Activated CD4-positive, alpha-beta T cell treated with anti-CD3 and anti-CD28 coated beads for 36 hours (primary cell): ENCODE measurements at regions not wholly inside any gene's neighbourhood (a gene's known extent, or its start where the extent isn't known, plus 50 kb on each side); places are given as distances from the start of the nearest gene placed in this dataset.

ENCODE experiments used
- ATAC-seq: fragments of 200-7000 bp; cut with Tn5 transposase; one replicate; pipeline ENCODE4 v1.10.0; 2021; ENCODE audit warnings: mild to moderate bottlenecking, moderate library complexity
- CTCF ChIA-PET: fragments of 350-600 bp; sonication (Branson Sonifier 250); formaldehyde crosslinking; loops from one replicate; lab custom pipeline; 2021; ENCODE audit warnings: antibody characterized with exemption; lab: Charles Lee
- POLR2A ChIA-PET: fragments of 350-600 bp; sonication (Branson Sonifier 250); formaldehyde crosslinking; loops from one replicate; lab custom pipeline; 2021; ENCODE audit warnings: antibody characterized with exemption, inconsistent platforms; lab: Charles Lee
- DNase-seq: peaks from one replicate; pipeline ENCODE4 v3.0.0-alpha.2; 2020
- H3K27ac Mint-ChIP-seq: one replicate; pipeline ENCODE4 v1.8.0; 2021; ENCODE audit warnings: mixed read lengths
- H3K27me3 Mint-ChIP-seq: one replicate; pipeline ENCODE4 v1.8.0; 2021; ENCODE audit warnings: mixed read lengths
- H3K36me3 Mint-ChIP-seq: one replicate; pipeline ENCODE4 v1.8.0; 2021; ENCODE audit warnings: low read depth, mixed read lengths
- H3K4me1 Mint-ChIP-seq: one replicate; pipeline ENCODE4 v1.8.0; 2021; ENCODE audit warnings: mixed read lengths
- H3K4me3 Mint-ChIP-seq: one replicate; pipeline ENCODE4 v1.8.0; 2021; ENCODE audit warnings: mild to moderate bottlenecking, moderate library complexity, mixed read lengths
- H3K9me3 Mint-ChIP-seq: one replicate; pipeline ENCODE4 v1.8.0; 2021; ENCODE audit warnings: low read depth, mixed read lengths
- intact Hi-C, 2 experiments: fragments of 100-400 bp; cut with DNase I in 1 of 2; cut with micrococcal nuclease in 1 of 2; formaldehyde crosslinking; loops; one replicate each; pipeline versions ENCODE4 v1.14.2 to v1.15.1; 2022 to 2024; cut with DNase I, micrococcal nuclease

DNA sequence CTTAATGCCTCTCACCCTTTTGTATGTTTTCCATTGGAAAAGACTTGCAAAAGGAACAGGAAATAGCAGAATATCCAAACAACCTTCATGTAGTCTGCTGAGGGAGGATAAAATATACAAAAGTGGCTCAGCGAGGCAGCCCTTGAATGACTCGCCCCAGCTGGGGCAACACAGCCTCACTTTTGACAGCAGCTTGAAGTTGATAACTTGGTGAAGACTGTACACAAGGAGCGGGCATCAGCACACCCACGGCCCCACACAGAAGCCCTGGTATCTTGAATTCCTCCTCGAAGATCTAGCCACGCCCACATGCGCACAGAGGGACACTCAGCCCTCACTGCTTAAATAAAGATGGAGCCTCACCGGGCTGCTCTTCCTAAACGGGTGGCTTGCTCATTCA, 161.0 kb downstream of the IRS1 start:
- no peaks in the 10 kb centered on the region for H3K4me1 Mint-ChIP-seq
- no peak overlapping the region for H3K27ac Mint-ChIP-seq
- H3K27me3 Mint-ChIP-seq = peaks cover 3% of the 10 kb centered on the region
- no peak overlapping the region for H3K4me3 Mint-ChIP-seq
- DNase-seq (no peak), ATAC-seq (no peak)
- ChIA-PET CTCF (no interaction called here), POLR2A (no interaction called here)
- intact Hi-C loops = no loop called here
- no peaks in the 10 kb centered on the region for H3K36me3 Mint-ChIP-seq
- H3K9me3 Mint-ChIP-seq = peaks cover 4% of the 10 kb centered on the region

DNA sequence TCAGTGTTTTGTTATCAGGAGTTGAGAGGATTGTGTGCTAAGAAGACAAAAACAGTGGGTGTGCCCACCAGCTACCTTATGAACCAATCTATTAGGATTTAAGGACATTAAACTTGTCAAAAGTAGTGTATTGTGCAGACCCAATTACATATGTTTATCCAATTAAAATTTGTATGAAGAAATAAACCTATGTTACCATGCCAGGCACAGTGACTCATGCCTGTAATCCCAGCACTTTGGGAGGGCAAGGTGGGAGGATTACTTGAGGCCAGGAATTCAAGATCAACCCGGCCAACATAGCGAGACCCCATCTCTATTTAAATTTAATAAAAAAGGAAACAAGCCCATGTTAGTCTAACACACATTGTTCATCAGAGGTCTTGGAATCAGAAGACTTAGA, 162.2 kb downstream of the IRS1 start:
- no peak overlapping the region for H3K4me3 Mint-ChIP-seq
- ChIA-PET CTCF (interaction anchor here (0.5 kb wide), 1 partner anchor 959 kb away, joined by 3 read pairs; no protein-coding TSS in a partner anchor), POLR2A (no interaction called here)
- H3K4me1 Mint-ChIP-seq = no peaks in the 10 kb centered on the region
- ATAC-seq (no peak), DNase-seq (no peak)
- peaks cover 4% of the 10 kb centered on the region for H3K9me3 Mint-ChIP-seq
- intact Hi-C loops = no loop called here
- H3K36me3 Mint-ChIP-seq = no peaks in the 10 kb centered on the region
- peaks cover 3% of the 10 kb centered on the region for H3K27me3 Mint-ChIP-seq
- H3K27ac Mint-ChIP-seq = no peak overlapping the region

DNA sequence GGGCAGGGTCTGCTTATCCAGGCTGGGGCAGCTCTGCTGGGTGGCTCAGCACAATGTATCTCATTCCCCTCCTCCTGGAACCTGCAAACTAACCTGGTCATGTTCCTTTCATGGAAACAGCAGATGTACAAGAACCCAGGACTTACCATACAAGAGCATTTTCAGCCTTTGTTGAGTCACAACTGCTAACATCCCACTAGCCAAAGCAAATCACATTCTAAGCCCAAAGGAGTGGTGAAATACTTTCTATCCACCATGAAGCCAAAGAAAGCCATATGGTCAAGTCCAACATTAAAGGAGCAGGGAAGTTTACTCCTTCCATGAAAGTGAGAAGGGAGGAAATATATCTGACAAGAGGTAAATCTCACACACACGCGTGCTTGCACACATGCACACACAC, 163.0 kb downstream of the IRS1 start:
- Mint-ChIP-seq H3K27me3 (peaks cover 3% of the 10 kb centered on the region), H3K27ac (no peak overlapping the region), H3K9me3 (peaks cover 4% of the 10 kb centered on the region), H3K4me3 (no peak overlapping the region), H3K4me1 (no peaks in the 10 kb centered on the region), H3K36me3 (no peaks in the 10 kb centered on the region)
- CTCF ChIA-PET = no interaction called here
- intact Hi-C loops = no loop called here
- POLR2A ChIA-PET = no interaction called here
- no peak for DNase-seq
- ATAC-seq = no peak

DNA sequence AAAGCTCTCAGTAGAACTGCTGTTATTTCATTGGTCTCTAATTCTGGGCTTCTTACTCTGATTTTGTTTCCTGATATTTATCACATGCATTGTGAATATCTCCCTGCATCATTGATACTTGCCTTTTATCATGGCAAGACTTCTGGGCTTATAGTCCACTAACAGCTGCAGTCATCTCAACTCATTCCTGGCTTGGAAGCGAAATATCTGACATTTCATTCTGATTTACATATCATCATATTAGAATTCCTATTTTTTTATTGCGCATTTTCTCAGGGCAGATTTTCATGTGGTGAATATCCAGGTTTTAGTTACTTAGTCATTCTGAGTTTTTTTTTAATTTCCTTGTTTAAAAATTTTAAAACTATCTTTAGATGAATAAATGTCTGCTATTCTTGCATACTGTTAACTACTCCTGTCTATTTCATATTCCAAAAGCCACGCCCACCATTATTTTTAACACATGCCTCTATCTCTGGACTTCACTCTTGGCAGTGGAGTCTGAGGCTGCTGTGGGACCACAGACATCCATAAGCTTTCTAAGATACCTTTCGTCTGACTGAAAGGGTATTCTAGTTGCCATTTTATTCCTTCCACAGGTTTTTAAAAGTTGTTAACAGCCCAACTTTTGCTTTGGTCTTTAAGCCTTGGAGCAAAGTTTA, 164.5 kb downstream of the IRS1 start:
- peaks cover 3% of the 10 kb centered on the region for H3K27me3 Mint-ChIP-seq
- ATAC-seq (no peak), DNase-seq (no peak)
- no peaks in the 10 kb centered on the region for H3K36me3 Mint-ChIP-seq
- ChIA-PET CTCF (interaction anchor here (1.5 kb wide), 1 partner anchor 18 kb away, joined by 3 read pairs; no protein-coding TSS in a partner anchor), POLR2A (no interaction called here)
- intact Hi-C loops = no loop called here
- H3K4me1 Mint-ChIP-seq = no peaks in the 10 kb centered on the region
- H3K9me3 Mint-ChIP-seq = no peaks in the 10 kb centered on the region
- no peak overlapping the region for H3K4me3 Mint-ChIP-seq
- H3K27ac Mint-ChIP-seq = no peak overlapping the region

DNA sequence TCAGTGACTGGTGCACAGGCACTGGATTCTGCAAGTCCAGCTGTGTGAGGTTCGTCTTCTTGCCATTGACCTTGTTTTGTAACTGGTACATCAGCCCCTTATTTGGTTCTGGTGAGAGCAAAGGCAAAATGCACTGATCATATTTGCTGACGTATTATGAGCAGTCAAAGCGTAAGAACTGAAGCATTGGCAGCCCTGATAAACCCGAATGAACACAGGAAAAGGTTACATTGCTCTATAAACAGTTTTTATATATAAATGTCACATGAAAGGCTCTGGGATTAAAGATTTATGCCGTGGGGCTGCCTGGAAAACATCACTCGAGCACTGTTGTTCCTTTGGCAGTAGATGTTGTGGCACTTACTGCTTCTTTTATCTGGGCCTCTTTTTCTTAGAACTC, 167.9 kb downstream of the IRS1 start:
- DNase-seq (no peak), ATAC-seq (no peak)
- no peak overlapping the region for H3K27ac Mint-ChIP-seq
- intact Hi-C loops = no loop called here
- H3K9me3 Mint-ChIP-seq = no peaks in the 10 kb centered on the region
- no peaks in the 10 kb centered on the region for H3K36me3 Mint-ChIP-seq
- peaks cover 3% of the 10 kb centered on the region for H3K27me3 Mint-ChIP-seq
- POLR2A ChIA-PET = no interaction called here
- no peak overlapping the region for H3K4me3 Mint-ChIP-seq
- CTCF ChIA-PET = no interaction called here
- no peaks in the 10 kb centered on the region for H3K4me1 Mint-ChIP-seq

DNA sequence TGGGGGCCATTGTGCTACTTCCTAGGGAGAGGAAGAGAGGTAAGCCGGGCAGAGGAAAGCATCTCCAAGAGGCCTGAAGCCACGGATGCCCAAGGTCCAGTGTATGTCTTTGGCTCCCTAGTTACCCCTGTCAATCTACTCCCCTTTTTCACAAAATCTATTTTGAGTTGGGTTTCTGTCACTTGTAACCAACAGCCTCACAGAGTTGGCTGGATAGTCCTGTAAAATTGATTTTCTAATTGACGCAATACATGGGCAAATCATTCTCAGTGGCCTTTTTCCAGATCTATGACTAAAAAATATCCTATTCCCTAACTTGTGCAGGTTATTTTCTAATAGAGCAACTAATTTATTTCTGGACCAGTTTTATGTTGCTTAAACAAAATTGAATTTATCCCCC, 168.4 kb downstream of the IRS1 start:
- no peak for ATAC-seq
- CTCF ChIA-PET = no interaction called here

DNA sequence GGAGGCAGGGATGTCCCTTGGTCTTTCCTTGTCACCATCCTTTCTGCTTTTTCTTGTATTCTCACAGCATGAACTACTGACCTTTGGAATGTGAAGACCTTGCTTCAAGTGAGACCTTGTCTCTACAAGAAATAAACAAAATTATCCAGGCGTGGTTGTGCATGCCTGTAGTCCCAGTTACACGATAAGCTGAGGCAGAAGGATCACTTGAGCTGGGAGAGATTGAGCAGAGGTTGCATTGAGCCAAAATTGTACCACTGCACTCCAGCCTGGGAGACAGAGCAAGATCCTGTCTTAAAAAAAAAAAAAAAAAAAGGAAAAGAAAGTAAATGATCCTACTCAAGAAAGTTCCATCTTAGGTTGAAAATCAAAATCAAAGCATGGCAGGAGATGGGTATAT, 173.7 kb downstream of the IRS1 start:
- Mint-ChIP-seq H3K4me3 (no peak overlapping the region), H3K27ac (no peak overlapping the region), H3K4me1 (no peaks in the 10 kb centered on the region), H3K36me3 (no peaks in the 10 kb centered on the region), H3K27me3 (peaks cover 6% of the 10 kb centered on the region), H3K9me3 (no peaks in the 10 kb centered on the region)
- POLR2A ChIA-PET = no interaction called here
- CTCF ChIA-PET = interaction anchor here (0.6 kb wide), 1 partner anchor 147 kb away, joined by 4 read pairs; no protein-coding TSS in a partner anchor
- intact Hi-C loops = no loop called here
- no peak for ATAC-seq
- DNase-seq = no peak

More for the DNA sequence above, 168.4 kb downstream of the IRS1 start:
- H3K27ac Mint-ChIP-seq = no peak overlapping the region
- POLR2A ChIA-PET = no interaction called here
- H3K9me3 Mint-ChIP-seq = no peaks in the 10 kb centered on the region
- H3K4me3 Mint-ChIP-seq = no peak overlapping the region
- intact Hi-C loops = no loop called here
- no peaks in the 10 kb centered on the region for H3K36me3 Mint-ChIP-seq
- DNase-seq = no peak
- H3K4me1 Mint-ChIP-seq = no peaks in the 10 kb centered on the region
- H3K27me3 Mint-ChIP-seq = peaks cover 3% of the 10 kb centered on the region

DNA sequence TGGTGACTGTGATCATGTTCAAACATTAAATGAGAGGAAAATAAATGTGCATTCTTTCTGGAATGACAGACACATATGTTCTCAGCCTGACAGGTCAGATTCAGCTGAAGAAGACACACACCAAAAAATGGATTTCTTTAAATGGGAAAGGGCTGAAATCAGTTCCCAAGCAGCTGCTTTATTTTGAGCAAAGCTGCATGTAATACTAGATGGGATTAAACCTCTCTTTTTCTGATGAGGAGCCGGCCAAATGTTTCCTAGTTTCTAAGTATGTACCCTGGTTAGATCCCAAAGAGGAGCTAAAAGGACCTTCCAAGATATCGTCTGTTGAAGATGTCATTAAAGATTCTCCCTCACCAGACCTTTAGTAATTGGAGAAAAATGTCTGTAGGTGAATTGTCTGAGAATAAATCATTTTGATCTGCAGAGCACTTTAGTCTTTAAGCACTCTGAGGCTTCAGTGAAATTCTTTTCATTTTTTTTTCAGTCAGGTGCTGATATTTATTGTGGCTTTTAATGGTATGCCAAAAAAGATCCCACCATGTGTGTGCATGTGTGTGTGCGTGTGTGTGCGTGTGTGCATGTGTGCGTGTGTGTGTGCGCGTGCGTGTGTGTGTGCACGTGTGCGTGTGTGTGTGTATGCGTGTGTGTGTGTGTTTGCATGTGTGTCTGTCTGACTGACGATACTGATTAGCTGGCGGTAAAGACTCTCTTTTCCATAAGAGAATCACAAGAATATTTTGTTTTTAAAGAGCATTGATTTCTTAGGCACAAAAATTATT, 175.8 kb downstream of the IRS1 start:
- no peak for ATAC-seq
- ChIA-PET CTCF (interaction anchor here (0.7 kb wide), 1 partner anchor 19 kb away, joined by 3 read pairs; no protein-coding TSS in a partner anchor), POLR2A (no interaction called here)
- no peaks in the 10 kb centered on the region for H3K36me3 Mint-ChIP-seq
- no peaks in the 10 kb centered on the region for H3K9me3 Mint-ChIP-seq
- peaks cover 6% of the 10 kb centered on the region for H3K27me3 Mint-ChIP-seq
- DNase-seq = no peak
- no peak overlapping the region for H3K27ac Mint-ChIP-seq
- no peak overlapping the region for H3K4me3 Mint-ChIP-seq
- intact Hi-C loops = no loop called here
- no peaks in the 10 kb centered on the region for H3K4me1 Mint-ChIP-seq

DNA sequence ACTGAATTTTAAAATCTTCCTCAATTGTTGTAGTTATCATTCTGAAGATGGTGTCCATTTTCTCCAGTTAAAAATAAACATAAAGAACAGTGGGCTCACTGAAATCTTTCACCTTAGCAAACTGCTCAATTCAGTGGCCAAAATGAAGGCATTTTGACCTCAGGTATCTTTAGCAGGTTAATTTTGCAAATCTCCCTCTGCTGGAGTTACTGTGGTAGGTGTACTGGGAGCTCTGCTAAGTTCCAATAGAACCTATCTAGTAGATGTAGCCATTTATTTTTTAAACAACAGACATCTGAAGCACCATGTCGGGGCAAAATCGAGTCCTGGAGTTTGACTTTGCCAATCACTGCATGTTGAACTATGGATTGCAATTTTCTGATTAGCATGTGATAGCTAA, 177.1 kb downstream of the IRS1 start:
- DNase-seq (no peak), ATAC-seq (no peak)
- Mint-ChIP-seq H3K36me3 (no peaks in the 10 kb centered on the region), H3K27me3 (peaks cover 6% of the 10 kb centered on the region), H3K4me3 (no peak overlapping the region), H3K27ac (no peak overlapping the region), H3K4me1 (no peaks in the 10 kb centered on the region), H3K9me3 (no peaks in the 10 kb centered on the region)
- ChIA-PET CTCF (no interaction called here), POLR2A (no interaction called here)
- intact Hi-C loops = no loop called here

DNA sequence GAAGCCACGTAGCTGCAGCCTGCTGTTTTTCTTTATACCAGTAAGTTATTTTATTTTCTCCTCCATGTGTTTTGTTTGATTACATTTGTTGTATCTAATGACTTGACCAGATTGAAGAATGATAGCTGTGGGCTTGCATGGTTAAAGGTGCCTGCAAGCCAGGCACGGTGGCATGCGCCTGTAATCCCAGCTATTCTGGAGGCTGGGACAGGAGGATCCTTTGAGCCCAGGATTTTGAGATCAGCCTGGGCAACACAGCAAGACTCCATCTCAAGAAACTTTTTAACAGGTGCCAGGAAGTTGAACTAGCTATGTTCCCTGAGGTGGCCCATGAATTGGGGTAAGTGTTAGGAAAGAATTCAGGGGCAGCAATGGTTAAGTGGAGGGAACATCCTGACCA, 179.4 kb downstream of the IRS1 start:
- DNase-seq (no peak), ATAC-seq (no peak)
- no peak overlapping the region for H3K27ac Mint-ChIP-seq
- no peaks in the 10 kb centered on the region for H3K4me1 Mint-ChIP-seq
- intact Hi-C loops = no loop called here
- H3K4me3 Mint-ChIP-seq = no peak overlapping the region
- CTCF ChIA-PET = interaction anchor here (0.5 to 1.2 kb wide), 2 partner anchors 102 to 183 kb away, joined by 3 to 4 read pairs; no protein-coding TSS in a partner anchor
- H3K9me3 Mint-ChIP-seq = no peaks in the 10 kb centered on the region
- POLR2A ChIA-PET = no interaction called here
- H3K36me3 Mint-ChIP-seq = no peaks in the 10 kb centered on the region
- H3K27me3 Mint-ChIP-seq = peaks cover 2% of the 10 kb centered on the region

DNA sequence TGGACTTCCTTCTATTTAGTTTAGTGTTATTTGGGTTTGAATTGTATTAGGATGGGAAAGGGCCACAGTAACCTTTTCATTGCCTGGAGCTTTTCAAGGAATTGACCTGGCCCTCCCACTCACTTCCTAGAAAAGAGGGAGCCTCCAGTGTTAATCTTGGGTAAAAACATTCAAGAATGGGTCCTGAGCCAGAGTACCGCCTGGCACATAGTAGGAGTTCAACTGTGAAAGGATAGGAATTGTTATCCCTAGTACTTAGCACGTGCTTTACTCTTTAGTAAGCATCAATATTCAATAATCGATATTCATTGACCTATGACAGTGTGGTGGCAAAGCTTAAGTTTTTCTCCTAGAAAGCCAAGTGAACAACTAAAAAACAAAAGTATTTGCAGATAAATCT, 179.9 kb downstream of the IRS1 start:
- Mint-ChIP-seq H3K27me3 (peaks cover 2% of the 10 kb centered on the region), H3K9me3 (no peaks in the 10 kb centered on the region), H3K4me1 (no peaks in the 10 kb centered on the region), H3K36me3 (no peaks in the 10 kb centered on the region), H3K4me3 (no peak overlapping the region), H3K27ac (no peak overlapping the region)
- DNase-seq (no peak), ATAC-seq (no peak)
- POLR2A ChIA-PET = no interaction called here
- CTCF ChIA-PET = interaction anchor here (1.2 kb wide), 1 partner anchor 183 kb away, joined by 4 read pairs; no protein-coding TSS in a partner anchor
- intact Hi-C loops = no loop called here
